Gastroesophageal sphincter (tissue), 4 donors: ENCODE measurements at regions not wholly inside any gene's neighbourhood (a gene's known extent, or its start where the extent isn't known, plus 50 kb on each side); places are given as distances from the start of the nearest gene placed in this dataset.

Experiments
- ATAC-seq: fragments of 150-250 bp; one replicate; pipeline ENCODE4 v1.9.1; 2016; ENCODE audit warnings: mild to moderate bottlenecking, moderate library complexity
- H3K27ac ChIP-seq, 4 donors: fragments of 200-600 bp; sonication (generic) in 3 of 4; 1 replicate in 3 of 4; 2 replicates in 1 of 4; pipeline ENCODE4 v1.5.1; 2016 to 2019
- H3K27me3 ChIP-seq: fragments of 200-600 bp; sonication (generic); one replicate; pipeline ENCODE4 v1.5.1; 2019
- H3K36me3 ChIP-seq, 2 donors: fragments of 200-600 bp; sonication (generic); one replicate each; pipeline ENCODE4 v1.5.1; 2019; ENCODE audit warnings: control low read depth in 1 of 2
- H3K4me1 ChIP-seq, 3 donors: fragments of 200-600 bp; sonication (generic); 1 replicate in 2 of 3; 2 replicates in 1 of 3; pipeline ENCODE4 v1.5.1; 2016 to 2019; ENCODE audit warnings: control low read depth in 2 of 3
- H3K4me3 ChIP-seq, 2 donors: fragments of 200-600 bp; sonication (generic); one replicate each; pipeline ENCODE4 v1.5.1; 2019; ENCODE audit warnings: mild to moderate bottlenecking in 1 of 2, moderate library complexity in 1 of 2
- H3K9me3 ChIP-seq, 3 donors: fragments of 200-600 bp; sonication (generic); one replicate each; pipeline ENCODE4 v1.5.1; 2017 to 2019; ENCODE audit warnings: control low read depth in 2 of 3
- CTCF ChIP-seq, 4 experiments: fragments of 200-600 bp in 2 of 4; fragments of 450-650 bp in 2 of 4; sonication (generic) in 1 of 4; IDR thresholded peaks; one replicate each; pipeline ENCODE4 v1.5.1; 2017 to 2019; ENCODE audit warnings: antibody characterized with exemption in 4 of 4, mild to moderate bottlenecking in 2 of 4, moderate library complexity in 2 of 4
- EP300 ChIP-seq: sonication (generic); formaldehyde crosslinking; IDR thresholded peaks from one replicate; pipeline ENCODE4 v1.6.1; 2017; ENCODE audit warnings: antibody characterized with exemption, mild to moderate bottlenecking
- POLR2A ChIP-seq, 2 donors: fragments of 450-650 bp; IDR thresholded peaks; one replicate each; pipeline ENCODE4 v1.6.1; 2017; ENCODE audit warnings: antibody characterized with exemption in 2 of 2, mild to moderate bottlenecking in 2 of 2, moderate library complexity in 1 of 2
- POLR2AphosphoS5 ChIP-seq: sonication (generic); formaldehyde crosslinking; IDR thresholded peaks from one replicate; pipeline ENCODE4 v1.6.1; 2017; ENCODE audit warnings: antibody characterized with exemption
- WGBS, 2 donors: methylation state at CpG; one replicate each; pipeline ENCODE4 v1.1.5; 2018; ENCODE audit warnings: low coverage in 1 of 2; 5-methylcytosine and 5-hydroxymethylcytosine counted together

- Histone ChIP-seq H3K9me3 (no peaks in the 10 kb centered on the region), H3K27me3 (no peaks in the 10 kb centered on the region), H3K4me3 (no peak overlapping the region), H3K36me3 (no peaks in the 10 kb centered on the region), H3K4me1 (no peaks in the 10 kb centered on the region), H3K27ac (no peak overlapping the region)
- TF ChIP-seq POLR2A (IDR thresholded peaks at IDR 0.05) (no peak), CTCF (IDR thresholded peaks at IDR 0.05) (no peak), POLR2AphosphoS5 (no peak), EP300 (no peak)
- WGBS, 2 donors, result 0% methylated on average over 1 of the region's 1 CpG
- no peak for ATAC-seq
Measured at GRCh38 chr6:95698271-95698670, 120.9 kb downstream of the MANEA start.

- Histone ChIP-seq H3K9me3 (peaks cover 0 to 15% (median 0%) of the 10 kb centered on the region in 3 donors), H3K4me3 (no peak overlapping the region), H3K36me3 (no peaks in the 10 kb centered on the region), H3K27me3 (no peaks in the 10 kb centered on the region), H3K4me1 (no peaks in the 10 kb centered on the region), H3K27ac (no peak overlapping the region)
- no peak for ATAC-seq
- 25 to 44% methylated on average over 1 to 2 of the region's 2 CpGs for WGBS, 2 donors
- no peak for TF ChIP-seq POLR2AphosphoS5
- TF ChIP-seq CTCF (IDR thresholded peaks at IDR 0.05), result no peak
- TF ChIP-seq POLR2A (IDR thresholded peaks at IDR 0.05), result no peak
- TF ChIP-seq EP300, result no peak
Measured at GRCh38 chr6:95723638-95724037, 146.3 kb downstream of the MANEA start.

GRCh38 chr6:95725344-95725743, 148.0 kb downstream of the MANEA start:
- WGBS, 2 donors, result 62 to 68% methylated on average over 2 of the region's 2 CpGs
- no peaks in the 10 kb centered on the region for H3K36me3 ChIP-seq
- H3K27me3 ChIP-seq, result no peaks in the 10 kb centered on the region
- no peak overlapping the region for H3K27ac ChIP-seq
- H3K4me1 ChIP-seq, result no peaks in the 10 kb centered on the region
- no peak for ATAC-seq
- H3K9me3 ChIP-seq, result peaks cover 0 to 12% (median 0%) of the 10 kb centered on the region in 3 donors
- H3K4me3 ChIP-seq, result no peak overlapping the region
- TF ChIP-seq EP300 (no peak), CTCF (IDR thresholded peaks at IDR 0.05) (no peak), POLR2AphosphoS5 (no peak), POLR2A (IDR thresholded peaks at IDR 0.05) (no peak)

GRCh38 chr6:95740157-95740556, 162.8 kb downstream of the MANEA start:
- H3K9me3 ChIP-seq, result no peaks in the 10 kb centered on the region
- no peak overlapping the region for H3K4me3 ChIP-seq
- H3K27ac ChIP-seq, result no peak overlapping the region
- 83 to 100% methylated on average over 1 of the region's 1 CpG for WGBS, 2 donors
- no peaks in the 10 kb centered on the region for H3K27me3 ChIP-seq
- no peak for ATAC-seq
- no peaks in the 10 kb centered on the region for H3K4me1 ChIP-seq
- H3K36me3 ChIP-seq, result no peaks in the 10 kb centered on the region
- TF ChIP-seq POLR2AphosphoS5 (no peak), POLR2A (IDR thresholded peaks at IDR 0.05) (no peak), CTCF (IDR thresholded peaks at IDR 0.05) (no peak), EP300 (no peak)

GRCh38 chr6:95741045-95741444, 163.7 kb downstream of the MANEA start:
- TF ChIP-seq EP300 (no peak), POLR2A (IDR thresholded peaks at IDR 0.05) (no peak), CTCF (IDR thresholded peaks at IDR 0.05) (no peak), POLR2AphosphoS5 (no peak)
- no peak overlapping the region for H3K4me3 ChIP-seq
- no peak overlapping the region for H3K27ac ChIP-seq
- no peaks in the 10 kb centered on the region for H3K9me3 ChIP-seq
- no peaks in the 10 kb centered on the region for H3K27me3 ChIP-seq
- ATAC-seq, result no peak
- no peaks in the 10 kb centered on the region for H3K4me1 ChIP-seq
- no peaks in the 10 kb centered on the region for H3K36me3 ChIP-seq
- WGBS, 2 donors, result 52 to 61% methylated on average over 3 to 4 of the region's 4 CpGs
